GM13977 (cell line): ENCODE measurements at regions not wholly inside any gene's neighbourhood (a gene's known extent, or its start where the extent isn't known, plus 50 kb on each side); places are given as distances from the start of the nearest gene placed in this dataset.

ENCODE experiments used
- DNase-seq: peaks from one replicate; pipeline ENCODE4 v3.0.0; 2012; ENCODE audit warnings: low spot score
- in situ Hi-C: fragments of 300-500 bp; cut with MboI; formaldehyde crosslinking; loops from one replicate; pipeline ENCODE4 v1.12.0; 2022; ENCODE audit warnings: low sequenced_read_pairs, low pct_unique_long_range_greater_than_20kb, mixed read lengths, inconsistent platforms; ENCODE audit not compliant: unreplicated experiment
- TF ChIP-seq, protein P1 (sequence below): IDR thresholded peaks from 2 replicates; pipeline ENCODE4 v1.5.1; 2012; ENCODE audit warnings: mild to moderate bottlenecking, control low read depth; ENCODE audit not compliant: insufficient read depth; ENCODE audit errors: extremely low read depth, missing control alignments

DNA sequence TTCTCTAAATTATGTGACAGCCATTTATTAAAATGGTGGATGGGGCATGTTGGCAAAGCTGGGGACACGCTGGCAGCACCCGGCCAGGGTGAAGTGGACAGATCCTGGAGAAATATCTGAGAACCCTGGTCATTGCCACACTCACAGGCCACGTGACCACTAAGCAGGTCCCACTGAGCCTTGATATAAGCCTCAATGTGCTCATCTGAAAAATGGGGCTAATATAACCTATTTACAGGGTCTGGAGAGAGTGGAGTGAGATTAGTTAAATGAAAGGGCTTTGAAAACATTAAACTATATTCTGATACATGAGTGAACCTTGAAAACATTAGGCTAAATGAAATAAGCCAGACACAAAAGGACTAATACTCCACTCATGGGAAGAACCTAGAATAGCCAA lies 108.9 kb downstream of the RBFOX3 start:
- in situ Hi-C loops = no loop called here
- TF ChIP-seq, protein P1, sequence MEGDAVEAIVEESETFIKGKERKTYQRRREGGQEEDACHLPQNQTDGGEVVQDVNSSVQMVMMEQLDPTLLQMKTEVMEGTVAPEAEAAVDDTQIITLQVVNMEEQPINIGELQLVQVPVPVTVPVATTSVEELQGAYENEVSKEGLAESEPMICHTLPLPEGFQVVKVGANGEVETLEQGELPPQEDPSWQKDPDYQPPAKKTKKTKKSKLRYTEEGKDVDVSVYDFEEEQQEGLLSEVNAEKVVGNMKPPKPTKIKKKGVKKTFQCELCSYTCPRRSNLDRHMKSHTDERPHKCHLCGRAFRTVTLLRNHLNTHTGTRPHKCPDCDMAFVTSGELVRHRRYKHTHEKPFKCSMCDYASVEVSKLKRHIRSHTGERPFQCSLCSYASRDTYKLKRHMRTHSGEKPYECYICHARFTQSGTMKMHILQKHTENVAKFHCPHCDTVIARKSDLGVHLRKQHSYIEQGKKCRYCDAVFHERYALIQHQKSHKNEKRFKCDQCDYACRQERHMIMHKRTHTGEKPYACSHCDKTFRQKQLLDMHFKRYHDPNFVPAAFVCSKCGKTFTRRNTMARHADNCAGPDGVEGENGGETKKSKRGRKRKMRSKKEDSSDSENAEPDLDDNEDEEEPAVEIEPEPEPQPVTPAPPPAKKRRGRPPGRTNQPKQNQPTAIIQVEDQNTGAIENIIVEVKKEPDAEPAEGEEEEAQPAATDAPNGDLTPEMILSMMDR = no peak
- DNase-seq = no peak

DNA sequence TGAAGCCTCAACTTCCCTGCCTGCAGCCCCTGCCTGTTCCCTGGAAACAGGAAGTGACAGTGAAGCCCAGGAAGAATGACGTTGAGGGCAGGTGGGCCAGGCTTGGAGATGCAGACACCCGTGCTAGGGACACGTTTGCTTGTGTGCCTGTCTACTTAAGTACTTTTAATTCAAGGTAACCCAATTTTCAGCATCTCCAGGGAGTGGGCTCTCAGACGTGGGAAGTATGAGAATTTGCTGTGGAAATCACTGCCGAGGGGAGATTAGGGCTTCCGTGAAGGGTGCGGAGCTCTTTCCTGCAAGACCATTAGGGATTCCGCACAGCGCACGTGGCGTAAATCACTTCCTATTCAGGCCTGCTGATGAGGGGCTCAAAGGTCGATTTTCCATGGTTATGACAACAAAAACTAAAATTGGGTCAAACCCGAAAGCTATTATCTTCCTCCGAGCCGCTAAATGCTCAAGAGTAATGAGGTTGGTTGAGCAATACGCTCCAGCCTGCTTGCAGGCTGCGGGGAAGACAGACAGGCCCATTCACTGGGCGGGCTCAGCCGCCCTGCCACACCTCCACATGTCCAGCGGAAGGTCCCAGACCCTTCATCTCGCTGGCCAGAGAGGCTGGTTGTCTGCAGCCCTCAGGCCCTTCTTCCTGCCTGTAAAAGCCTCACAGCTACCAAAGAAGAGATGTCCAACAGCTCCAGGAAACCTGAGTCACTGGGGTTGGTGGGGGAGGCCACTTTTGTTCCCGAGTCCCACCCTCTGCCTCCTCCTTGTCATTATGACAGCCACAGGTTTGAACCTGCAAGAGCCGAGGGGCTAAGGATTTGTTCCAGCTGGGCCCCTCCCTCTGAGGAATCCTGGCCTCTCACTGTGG lies 109.9 kb downstream of the RBFOX3 start:
- in situ Hi-C loops = no loop called here
- TF ChIP-seq, protein P1 = no peak
- DNase-seq = no peak

DNA sequence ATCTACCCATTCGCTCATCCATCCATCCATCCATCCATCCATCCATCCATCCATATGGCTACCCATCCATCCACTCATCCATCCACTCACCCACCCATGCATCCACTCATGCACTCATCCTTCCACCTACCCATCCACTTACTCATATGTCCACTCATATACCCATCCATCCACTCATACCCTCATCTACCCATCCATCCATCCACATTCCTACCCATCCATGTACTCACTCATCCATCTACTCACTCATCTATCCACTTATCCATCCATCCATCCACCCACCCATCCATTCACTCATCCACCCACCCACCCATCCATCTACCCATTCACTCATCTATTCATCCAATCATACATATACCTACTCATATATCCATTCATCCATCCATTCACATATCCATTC lies 112.0 kb downstream of the RBFOX3 start:
- in situ Hi-C loops = no loop called here
- TF ChIP-seq, protein P1 = no peak
- no peak for DNase-seq

DNA sequence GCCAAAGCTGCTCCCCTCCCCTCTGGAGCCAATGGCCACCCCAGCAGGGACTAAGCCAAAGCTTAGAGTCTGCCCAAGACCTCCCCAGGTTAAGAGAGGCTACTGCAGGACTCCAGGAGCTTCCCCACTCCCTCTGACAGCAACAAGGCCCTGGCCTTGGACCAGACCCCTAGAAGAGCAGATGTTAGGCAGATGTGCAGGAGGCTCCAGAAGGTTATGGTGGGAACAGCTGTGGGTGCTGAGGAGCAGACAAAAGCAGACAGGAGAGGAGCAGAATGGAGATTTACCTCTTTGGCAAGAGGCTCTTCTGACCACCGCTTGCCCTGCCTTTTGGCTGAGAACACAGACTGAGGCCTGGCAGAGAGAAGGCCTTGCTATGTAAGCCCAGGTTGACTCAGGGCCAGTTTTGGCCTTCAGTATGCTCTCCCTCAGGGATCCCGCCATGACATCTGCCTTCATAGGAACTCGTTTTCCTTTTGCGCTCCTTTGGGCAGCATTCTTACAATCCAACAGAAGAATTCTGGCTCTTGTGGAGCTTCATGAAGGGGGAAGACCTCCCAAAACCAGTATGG lies 113.0 kb downstream of the RBFOX3 start:
- in situ Hi-C loops = no loop called here

GRCh38 chr17:79496422-79497005 lies 114.3 kb downstream of the RBFOX3 start:
- in situ Hi-C loops = no loop called here
- TF ChIP-seq, protein P1 = no peak
- no peak for DNase-seq

More for the DNA sequence above, 113.0 kb downstream of the RBFOX3 start:
- no peak for DNase-seq
- TF ChIP-seq, protein P1 = no peak

- in situ Hi-C loops = no loop called here
- DNase-seq = no peak
- TF ChIP-seq, protein P1 = no peak
Observed at GRCh38 chr17:79495665-79496064, 115.2 kb downstream of the RBFOX3 start.
